GM19397 (cell line): ENCODE measurements at regions not wholly inside any gene's neighbourhood (a gene's known extent, or its start where the extent isn't known, plus 50 kb on each side); places are given as distances from the start of the nearest gene placed in this dataset.

Experiments
- ATAC-seq: cut with Tn5 transposase; IDR thresholded peaks from one replicate; pipeline ENCODE4 v1.9.1; 2021; ENCODE audit warnings: mild to moderate bottlenecking, moderate library complexity; ENCODE audit not compliant: unreplicated experiment

GRCh38 chr4:54992266-54992665 is 133.1 kb downstream of the KDR start:
- no peak for ATAC-seq

GRCh38 chr4:54988655-54989054 is 136.7 kb downstream of the KDR start:
- no peak for ATAC-seq

GRCh38 chr4:54986095-54986846 is 139.1 kb downstream of the KDR start:
- ATAC-seq = no peak

GRCh38 chr4:54976682-54977081 is 148.7 kb downstream of the KDR start:
- ATAC-seq = no peak

- ATAC-seq = no peak
Measured at GRCh38 chr4:54976031-54976430, 149.4 kb downstream of the KDR start.

GRCh38 chr4:54973784-54974183 is 151.6 kb downstream of the KDR start:
- ATAC-seq = no peak

- ATAC-seq = peak; percentile 57
Measured at GRCh38 chr4:54971474-54971950, 153.9 kb downstream of the KDR start.

- ATAC-seq = no peak
Measured at GRCh38 chr4:54967289-54967688, 158.1 kb downstream of the KDR start.

- ATAC-seq = no peak
Measured at GRCh38 chr4:54961357-54961975, 163.9 kb downstream of the KDR start.

GRCh38 chr4:54959651-54960116 is 165.7 kb downstream of the KDR start:
- no peak for ATAC-seq

- no peak for ATAC-seq
Measured at GRCh38 chr4:54959131-54959530, 166.3 kb downstream of the KDR start.

GRCh38 chr4:54958236-54958635 is 167.2 kb downstream of the KDR start:
- ATAC-seq = no peak

GRCh38 chr4:54954656-54955388 is 170.6 kb downstream of the KDR start:
- ATAC-seq = no peak

- no peak for ATAC-seq
Measured at GRCh38 chr4:54946741-54947140, 178.7 kb downstream of the KDR start.

- no peak for ATAC-seq
Measured at GRCh38 chr4:54945838-54946237, 179.6 kb downstream of the KDR start.

GRCh38 chr4:54942721-54943120 is 182.7 kb downstream of the KDR start:
- ATAC-seq = no peak

GRCh38 chr4:54941994-54942552 is 183.3 kb downstream of the KDR start:
- peak; percentile 90 for ATAC-seq

GRCh38 chr4:54940996-54941865 is 184.2 kb downstream of the KDR start:
- no peak for ATAC-seq

- ATAC-seq = no peak
Measured at GRCh38 chr4:54937501-54937900, 187.9 kb downstream of the KDR start.

GRCh38 chr4:54933579-54933978 is 191.8 kb downstream of the KDR start:
- ATAC-seq = no peak
